HL-60 (cell line): ENCODE measurements at regions not wholly inside any gene's neighbourhood (a gene's known extent, or its start where the extent isn't known, plus 50 kb on each side); places are given as distances from the start of the nearest gene placed in this dataset.
"Not testable (repeated sequence)": the region's sequence is repeated elsewhere in the genome, so short reads cannot be mapped to it uniquely, and the experiment has no call there.

Experiments
- DNase-seq, 2 experiments: peaks; one replicate each; pipeline ENCODE4 v3.0.0-alpha.2; 2010 to 2020; ENCODE audit warnings: low read depth in 1 of 2, low spot score in 1 of 2
- H3K27ac ChIP-seq: fragments of 250-450 bp; sonication (Bioruptor Pico); replicated peaks from 2 replicates; pipeline ENCODE4 v1.5.1; 2020; ENCODE audit warnings: mild to moderate bottlenecking, moderate library complexity
- H3K27me3 ChIP-seq: fragments of 250-450 bp; sonication (Bioruptor Pico); 2 replicates; pipeline ENCODE4 v1.5.1; 2021; ENCODE audit warnings: mild to moderate bottlenecking, moderate library complexity; ENCODE audit not compliant: insufficient read depth, poor library complexity, severe bottlenecking
- H3K4me3 ChIP-seq: replicated peaks from 2 replicates; pipeline ENCODE4 v1.5.1; 2011; ENCODE audit warnings: mild to moderate bottlenecking, control low read depth, low read length; ENCODE audit not compliant: insufficient read depth
- GABPA ChIP-seq: IDR thresholded peaks from 2 replicates; pipeline ENCODE4 v1.6.1; 2012; ENCODE audit warnings: low read depth
- POLR2AphosphoS5 ChIP-seq: IDR thresholded peaks from 2 replicates; pipeline ENCODE4 v1.6.1; 2012; ENCODE audit warnings: low read depth
- SPI1 ChIP-seq: IDR thresholded peaks from 2 replicates; pipeline ENCODE4 v1.6.1; 2012; ENCODE audit warnings: low read depth, mild to moderate bottlenecking, borderline replicate concordance
- TF ChIP-seq, protein P1 (sequence below): IDR thresholded peaks from 2 replicates; pipeline ENCODE4 v1.6.1; 2012; ENCODE audit warnings: low read depth; ENCODE audit not compliant: insufficient replicate concordance
- TF ChIP-seq, protein P2 (sequence below): IDR thresholded peaks from one replicate; pipeline ENCODE4 v1.5.1; 2011; ENCODE audit warnings: low read length, control low read depth, inconsistent platforms; ENCODE audit not compliant: insufficient read depth

DNA sequence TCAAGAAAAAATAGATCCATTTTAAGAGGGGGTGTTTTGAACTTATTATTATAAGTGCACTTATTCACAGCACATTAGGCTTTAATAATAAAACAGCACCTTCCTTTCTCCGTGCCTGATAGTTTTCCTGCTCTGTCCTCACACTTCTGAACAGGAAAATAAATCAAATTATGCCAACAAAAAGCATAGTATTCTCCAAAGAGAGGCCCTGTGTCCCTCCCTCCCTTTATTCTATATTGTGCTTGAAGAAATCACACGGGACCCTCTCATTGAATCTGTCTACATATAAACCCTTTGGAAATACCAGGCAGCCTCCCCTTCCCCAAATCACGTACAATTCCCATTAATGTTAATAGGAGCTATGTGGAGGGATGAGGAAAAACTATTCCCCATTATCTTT, 462.9 kb upstream of the NRSN1 start:
- Histone ChIP-seq H3K27me3 (no peaks in the 10 kb centered on the region), H3K27ac (no peak overlapping the region), H3K4me3 (no peak overlapping the region)
- TF ChIP-seq GABPA (no peak), SPI1 (no peak), POLR2AphosphoS5 (no peak)
- TF ChIP-seq, protein P1, sequence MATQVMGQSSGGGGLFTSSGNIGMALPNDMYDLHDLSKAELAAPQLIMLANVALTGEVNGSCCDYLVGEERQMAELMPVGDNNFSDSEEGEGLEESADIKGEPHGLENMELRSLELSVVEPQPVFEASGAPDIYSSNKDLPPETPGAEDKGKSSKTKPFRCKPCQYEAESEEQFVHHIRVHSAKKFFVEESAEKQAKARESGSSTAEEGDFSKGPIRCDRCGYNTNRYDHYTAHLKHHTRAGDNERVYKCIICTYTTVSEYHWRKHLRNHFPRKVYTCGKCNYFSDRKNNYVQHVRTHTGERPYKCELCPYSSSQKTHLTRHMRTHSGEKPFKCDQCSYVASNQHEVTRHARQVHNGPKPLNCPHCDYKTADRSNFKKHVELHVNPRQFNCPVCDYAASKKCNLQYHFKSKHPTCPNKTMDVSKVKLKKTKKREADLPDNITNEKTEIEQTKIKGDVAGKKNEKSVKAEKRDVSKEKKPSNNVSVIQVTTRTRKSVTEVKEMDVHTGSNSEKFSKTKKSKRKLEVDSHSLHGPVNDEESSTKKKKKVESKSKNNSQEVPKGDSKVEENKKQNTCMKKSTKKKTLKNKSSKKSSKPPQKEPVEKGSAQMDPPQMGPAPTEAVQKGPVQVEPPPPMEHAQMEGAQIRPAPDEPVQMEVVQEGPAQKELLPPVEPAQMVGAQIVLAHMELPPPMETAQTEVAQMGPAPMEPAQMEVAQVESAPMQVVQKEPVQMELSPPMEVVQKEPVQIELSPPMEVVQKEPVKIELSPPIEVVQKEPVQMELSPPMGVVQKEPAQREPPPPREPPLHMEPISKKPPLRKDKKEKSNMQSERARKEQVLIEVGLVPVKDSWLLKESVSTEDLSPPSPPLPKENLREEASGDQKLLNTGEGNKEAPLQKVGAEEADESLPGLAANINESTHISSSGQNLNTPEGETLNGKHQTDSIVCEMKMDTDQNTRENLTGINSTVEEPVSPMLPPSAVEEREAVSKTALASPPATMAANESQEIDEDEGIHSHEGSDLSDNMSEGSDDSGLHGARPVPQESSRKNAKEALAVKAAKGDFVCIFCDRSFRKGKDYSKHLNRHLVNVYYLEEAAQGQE: no peak
- TF ChIP-seq, protein P2, sequence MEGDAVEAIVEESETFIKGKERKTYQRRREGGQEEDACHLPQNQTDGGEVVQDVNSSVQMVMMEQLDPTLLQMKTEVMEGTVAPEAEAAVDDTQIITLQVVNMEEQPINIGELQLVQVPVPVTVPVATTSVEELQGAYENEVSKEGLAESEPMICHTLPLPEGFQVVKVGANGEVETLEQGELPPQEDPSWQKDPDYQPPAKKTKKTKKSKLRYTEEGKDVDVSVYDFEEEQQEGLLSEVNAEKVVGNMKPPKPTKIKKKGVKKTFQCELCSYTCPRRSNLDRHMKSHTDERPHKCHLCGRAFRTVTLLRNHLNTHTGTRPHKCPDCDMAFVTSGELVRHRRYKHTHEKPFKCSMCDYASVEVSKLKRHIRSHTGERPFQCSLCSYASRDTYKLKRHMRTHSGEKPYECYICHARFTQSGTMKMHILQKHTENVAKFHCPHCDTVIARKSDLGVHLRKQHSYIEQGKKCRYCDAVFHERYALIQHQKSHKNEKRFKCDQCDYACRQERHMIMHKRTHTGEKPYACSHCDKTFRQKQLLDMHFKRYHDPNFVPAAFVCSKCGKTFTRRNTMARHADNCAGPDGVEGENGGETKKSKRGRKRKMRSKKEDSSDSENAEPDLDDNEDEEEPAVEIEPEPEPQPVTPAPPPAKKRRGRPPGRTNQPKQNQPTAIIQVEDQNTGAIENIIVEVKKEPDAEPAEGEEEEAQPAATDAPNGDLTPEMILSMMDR: no peak
- DNase-seq: no peak

DNA sequence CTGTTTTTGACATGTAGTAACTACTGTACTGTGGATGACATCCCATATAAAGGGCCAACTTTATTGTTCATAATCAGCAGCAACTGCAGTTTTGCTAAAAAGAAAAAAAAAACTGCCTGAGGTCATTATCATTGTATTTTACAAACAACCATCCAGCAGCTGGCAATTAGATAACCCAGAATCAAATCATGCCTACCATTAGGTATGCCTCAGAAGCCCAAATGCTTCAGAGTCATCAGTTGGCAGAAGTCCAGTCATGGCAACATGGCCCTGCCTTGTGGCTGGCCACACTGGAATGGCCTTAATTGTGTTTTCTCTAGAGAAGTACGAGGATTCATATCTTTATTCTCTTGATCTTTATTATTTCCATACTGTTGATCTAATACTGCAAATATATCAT, 462.4 kb upstream of the NRSN1 start:
- no peak overlapping the region for H3K27ac ChIP-seq
- H3K27me3 ChIP-seq: no peaks in the 10 kb centered on the region
- H3K4me3 ChIP-seq: no peak overlapping the region
- TF ChIP-seq, protein P1: no peak
- TF ChIP-seq GABPA (no peak), POLR2AphosphoS5 (no peak), SPI1 (no peak)
- TF ChIP-seq, protein P2: no peak
- no peak for DNase-seq

DNA sequence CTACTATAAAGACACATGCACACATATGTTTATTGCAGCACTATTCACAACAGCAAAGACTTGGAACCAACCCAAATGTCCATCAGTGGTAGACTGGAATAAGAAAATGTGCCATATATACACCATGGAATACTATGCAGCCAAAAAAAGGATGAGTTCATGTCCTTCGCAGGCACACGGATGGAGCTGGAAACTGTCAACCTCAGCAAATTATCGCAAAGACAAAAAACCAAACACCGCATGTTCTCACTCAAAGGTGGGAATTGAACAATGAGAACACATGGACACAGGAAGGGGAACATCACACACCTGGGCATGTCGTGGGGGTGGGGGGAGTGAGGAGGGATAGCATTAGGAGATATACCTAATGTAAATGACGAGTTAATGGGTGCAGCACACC, 460.1 kb upstream of the NRSN1 start:
- H3K27ac ChIP-seq, H3K4me3 ChIP-seq, H3K27me3 ChIP-seq, DNase-seq: not testable (repeated sequence)

DNA sequence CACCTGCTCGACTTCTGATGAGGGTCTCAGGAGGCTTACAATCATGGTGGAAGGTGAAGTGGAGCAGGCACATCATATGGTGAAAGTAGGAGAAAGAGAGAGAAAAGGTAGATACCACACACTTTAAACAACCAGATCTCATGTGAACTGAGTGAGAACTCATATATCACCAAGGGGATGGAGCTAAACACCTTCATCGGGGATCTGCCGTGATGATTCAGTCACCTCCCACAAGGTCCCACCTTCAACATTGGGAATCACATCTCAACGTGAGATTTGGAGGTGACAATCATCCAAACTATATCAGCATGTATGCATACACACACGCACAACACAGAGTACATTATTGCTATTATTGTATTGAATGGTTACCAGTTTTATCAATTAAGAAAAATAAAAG, 453.3 kb upstream of the NRSN1 start:
- no peak overlapping the region for H3K4me3 ChIP-seq
- H3K27ac ChIP-seq: no peak overlapping the region
- no peaks in the 10 kb centered on the region for H3K27me3 ChIP-seq
- TF ChIP-seq POLR2AphosphoS5 (no peak), GABPA (no peak), SPI1 (no peak)
- TF ChIP-seq, protein P2: no peak
- TF ChIP-seq, protein P1: no peak
- DNase-seq: no peak
